Stimulated activated CD4-positive, alpha-beta T cell treated with anti-CD3 and anti-CD28 coated beads, TNF-alpha, amount 100 ng/mL, for 48 hours (primary cell): ENCODE measurements at regions not wholly inside any gene's neighbourhood (a gene's known extent, or its start where the extent isn't known, plus 50 kb on each side); places are given as distances from the start of the nearest gene placed in this dataset.
"Not testable (repeated sequence)": the region's sequence is repeated elsewhere in the genome, so short reads cannot be mapped to it uniquely, and the experiment has no call there.

Experiments
- DNase-seq, 3 donors: peaks; one replicate each; pipeline ENCODE4 v3.0.0-alpha.2; 2020; ENCODE audit warnings: low read depth in 3 of 3

DNA sequence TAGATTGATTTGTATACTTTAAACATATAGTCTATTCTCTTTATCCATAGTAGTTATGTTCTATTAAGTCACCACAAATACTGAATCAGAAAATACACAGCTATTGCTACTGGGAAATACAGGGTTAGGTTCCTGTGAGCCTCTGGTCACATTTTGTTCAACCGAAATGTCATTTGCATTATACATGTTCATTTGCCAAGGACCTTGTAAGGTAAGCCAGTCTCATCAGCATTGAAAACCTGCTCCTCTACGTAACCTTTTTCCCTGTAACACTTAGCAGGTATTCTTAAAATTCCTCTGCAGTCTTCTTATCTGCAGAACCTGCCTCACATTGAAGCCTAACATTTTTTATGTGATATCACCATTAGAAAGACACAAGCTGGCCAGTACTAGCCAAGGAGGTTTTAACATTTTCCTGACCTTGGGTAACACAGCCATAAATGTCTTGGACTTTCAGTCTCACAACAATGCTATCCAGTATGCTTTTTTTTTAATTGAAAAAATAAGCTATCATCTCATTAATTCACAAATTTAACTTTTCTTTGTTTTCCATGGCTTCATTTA, 765.7 kb upstream of the IGFBP7 start:
- DNase-seq: no peak

DNA sequence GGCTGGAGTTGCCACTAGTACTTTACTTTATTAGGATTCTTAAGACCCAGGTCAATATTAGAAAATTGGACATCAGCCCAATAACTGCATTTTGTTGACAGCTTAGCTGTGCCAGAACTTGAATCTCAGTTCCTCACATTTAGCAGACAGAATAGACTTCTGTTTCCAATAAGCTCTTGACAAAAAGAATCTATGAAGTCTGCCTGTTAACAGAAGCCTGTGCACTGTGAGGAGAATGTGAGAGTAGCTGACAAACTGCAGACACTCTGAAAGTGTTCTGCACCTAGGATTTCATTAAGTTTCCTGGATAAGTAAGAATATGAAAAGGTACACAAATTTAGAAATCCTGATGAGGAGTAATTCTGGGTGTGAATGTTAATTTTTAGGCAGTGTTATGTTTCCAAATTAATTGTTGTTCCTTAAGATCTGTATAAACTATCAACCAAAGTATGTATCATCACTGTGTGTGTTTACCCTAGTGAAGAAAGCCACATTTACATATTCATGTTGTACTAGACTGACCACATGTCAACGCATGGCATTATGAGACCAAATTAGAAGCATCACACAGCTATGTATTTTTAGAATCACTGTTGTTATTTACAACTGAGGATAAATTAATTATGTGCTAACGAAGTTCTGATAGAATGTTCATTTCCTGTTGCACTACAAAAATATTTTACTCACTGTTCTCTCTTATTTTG, 756.4 kb upstream of the IGFBP7 start:
- no peak for DNase-seq

- DNase-seq: no peak
Measured at GRCh38 chr4:57865264-57865663, 755.1 kb upstream of the IGFBP7 start.

- DNase-seq: no peak
Measured at GRCh38 chr4:57854748-57855147, 744.6 kb upstream of the IGFBP7 start.

DNA sequence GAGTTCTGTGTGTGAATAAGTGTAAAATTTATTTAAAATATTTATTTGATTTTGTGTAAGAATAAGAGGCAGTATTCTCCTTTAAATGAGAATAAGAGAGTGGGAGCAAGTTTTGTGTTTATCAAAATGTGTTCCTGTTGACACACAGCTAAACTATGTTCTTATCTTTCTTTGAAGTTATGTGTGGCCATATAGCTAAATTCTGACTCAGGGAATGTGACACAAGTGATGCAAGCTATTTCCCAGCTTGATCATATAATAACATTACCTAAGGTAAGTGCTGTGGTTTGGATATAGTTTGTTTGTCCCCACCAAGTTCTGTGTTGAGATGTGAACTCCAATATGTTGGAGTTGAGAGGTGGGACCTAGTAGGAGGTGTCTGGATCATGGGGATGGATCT, 740.0 kb upstream of the IGFBP7 start:
- no peak for DNase-seq

DNA sequence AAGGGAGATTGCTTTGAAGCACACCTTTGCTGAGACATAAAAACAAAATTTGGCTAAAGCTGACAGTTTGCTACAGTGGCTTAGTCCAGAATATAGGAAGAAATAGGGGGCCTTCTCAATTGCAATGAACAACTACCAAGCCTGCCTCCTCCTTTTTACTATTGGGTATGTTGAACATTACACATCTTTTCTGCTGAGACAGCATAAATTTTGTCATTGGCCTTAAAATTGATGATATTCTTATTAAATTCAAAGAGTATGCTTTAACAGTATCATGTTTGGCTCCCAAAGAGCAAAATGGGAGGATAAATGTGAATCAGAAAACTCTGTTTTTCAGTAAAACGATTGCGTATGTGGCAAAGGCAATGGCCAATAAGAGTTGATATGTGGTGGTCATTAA, 721.9 kb upstream of the IGFBP7 start:
- DNase-seq: no peak

GRCh38 chr4:57789666-57790065, 679.5 kb upstream of the IGFBP7 start:
- DNase-seq: no peak

GRCh38 chr4:57777876-57778275, 667.7 kb upstream of the IGFBP7 start:
- no peak for DNase-seq

DNA sequence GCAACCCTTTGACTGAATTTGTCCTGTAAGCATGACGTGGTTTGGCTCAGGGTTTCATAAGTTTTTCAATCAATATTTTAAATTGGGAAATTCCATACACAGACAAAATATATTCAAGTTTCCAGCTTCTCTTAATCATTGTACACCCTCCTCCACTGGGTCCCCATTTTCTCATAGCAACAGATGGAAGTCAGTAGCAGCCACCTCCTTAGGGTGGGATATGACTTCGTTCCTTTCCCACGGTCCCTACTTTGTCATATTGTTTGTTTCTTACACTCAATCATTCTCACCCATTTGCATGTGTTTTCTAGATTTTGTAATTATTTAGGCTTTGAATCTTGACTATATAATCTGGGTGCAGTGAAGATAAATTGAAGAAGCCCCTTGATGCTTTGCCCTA, 664.5 kb upstream of the IGFBP7 start:
- no peak for DNase-seq

- DNase-seq: no peak
Measured at GRCh38 chr4:57774171-57774570, 664.0 kb upstream of the IGFBP7 start.

DNA sequence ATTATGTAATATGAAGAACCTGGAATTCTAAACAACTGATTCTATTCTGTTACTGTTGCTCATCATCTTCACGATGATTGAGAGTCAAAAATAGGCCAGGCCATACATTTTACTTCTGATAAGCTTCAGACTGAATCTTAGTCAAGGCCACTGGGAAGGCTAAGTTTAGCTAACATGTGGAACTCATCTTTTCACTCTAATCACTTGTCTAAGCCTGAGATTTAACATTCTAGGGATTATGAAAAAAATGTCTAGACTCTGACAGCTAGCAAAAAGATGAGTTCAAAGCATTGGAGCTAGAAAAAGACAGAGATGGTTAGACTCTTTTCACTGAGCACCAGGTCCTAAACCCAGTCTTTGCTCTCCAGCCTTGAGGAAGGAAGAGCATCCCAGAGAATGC, 656.2 kb upstream of the IGFBP7 start:
- no peak for DNase-seq

DNA sequence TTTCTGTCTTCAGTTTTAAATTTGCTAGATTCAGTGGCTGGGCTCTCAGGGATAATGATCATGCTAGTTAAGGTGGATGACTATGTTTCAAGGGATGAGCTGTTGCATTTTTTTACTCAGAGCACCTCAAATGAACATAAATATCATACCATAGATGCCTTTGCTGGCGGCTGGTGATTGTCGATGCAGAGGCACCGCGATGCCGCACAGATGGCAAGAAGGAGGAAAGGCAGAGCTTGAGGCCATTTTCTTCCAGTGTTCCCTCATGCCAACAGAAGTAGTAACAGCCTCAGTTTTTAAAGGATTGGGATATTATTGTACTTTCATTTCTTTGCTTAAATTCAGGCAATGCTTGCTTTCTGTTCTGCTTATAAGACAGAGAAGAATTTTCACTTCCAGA, 654.7 kb upstream of the IGFBP7 start:
- DNase-seq: no peak

- DNase-seq: no peak
Measured at GRCh38 chr4:57763070-57763469, 652.9 kb upstream of the IGFBP7 start.

DNA sequence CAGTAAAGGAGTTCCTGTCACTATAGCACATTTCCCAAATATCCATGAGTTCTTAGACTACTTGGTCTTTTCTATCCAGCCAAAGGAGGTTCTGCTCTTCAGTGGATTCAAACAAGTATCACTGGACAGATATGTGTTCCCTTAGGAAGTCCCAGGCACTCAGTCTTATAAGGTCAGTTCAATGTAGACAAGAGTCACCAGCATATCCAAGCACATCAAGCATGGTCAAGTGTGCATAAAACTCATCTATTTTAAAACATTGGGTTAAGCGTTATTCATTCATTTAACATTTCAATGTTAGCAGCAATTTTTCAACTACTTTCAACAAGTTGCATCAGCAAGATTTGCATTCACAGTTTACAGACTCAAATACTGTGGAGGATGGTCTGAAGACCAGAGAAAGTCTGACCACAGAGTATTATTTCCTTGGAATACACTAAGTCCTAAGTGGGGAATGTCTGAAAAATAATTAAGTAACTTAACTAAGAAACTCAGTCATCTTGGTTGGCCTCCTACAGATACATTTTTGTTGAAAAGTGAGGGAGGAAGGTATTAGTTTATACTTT, 630.5 kb upstream of the IGFBP7 start:
- no peak for DNase-seq

- no peak for DNase-seq
Measured at GRCh38 chr4:57736781-57737180, 626.6 kb upstream of the IGFBP7 start.

DNA sequence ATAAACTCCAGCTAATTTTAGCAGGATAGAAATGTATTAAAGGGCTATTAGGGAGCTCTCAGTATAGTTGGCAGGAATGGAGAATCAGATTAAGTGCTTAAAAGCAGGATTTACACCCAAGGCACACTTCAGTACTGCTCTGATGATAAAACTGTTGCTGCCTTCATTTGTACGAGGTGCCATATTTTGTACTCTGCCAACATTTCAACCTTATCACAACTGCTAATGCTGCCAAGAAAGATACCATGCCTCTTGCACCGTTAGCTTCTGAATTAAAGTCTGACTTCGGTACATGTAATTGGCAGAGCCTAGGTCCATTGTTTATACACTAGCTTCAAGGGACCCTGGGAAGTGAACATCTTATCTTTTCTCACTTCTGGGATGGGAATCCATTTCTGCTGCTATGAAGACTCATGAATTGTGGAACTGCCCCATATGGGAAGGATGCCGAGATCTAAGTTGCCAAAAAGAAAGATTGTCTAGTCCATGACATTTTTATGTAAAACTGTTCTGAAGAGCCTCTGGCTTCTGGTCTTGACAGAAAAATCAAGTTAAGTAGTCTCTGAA, 624.0 kb upstream of the IGFBP7 start:
- no peak for DNase-seq

GRCh38 chr4:57729775-57730570, 619.8 kb upstream of the IGFBP7 start:
- not testable (repeated sequence) for DNase-seq

DNA sequence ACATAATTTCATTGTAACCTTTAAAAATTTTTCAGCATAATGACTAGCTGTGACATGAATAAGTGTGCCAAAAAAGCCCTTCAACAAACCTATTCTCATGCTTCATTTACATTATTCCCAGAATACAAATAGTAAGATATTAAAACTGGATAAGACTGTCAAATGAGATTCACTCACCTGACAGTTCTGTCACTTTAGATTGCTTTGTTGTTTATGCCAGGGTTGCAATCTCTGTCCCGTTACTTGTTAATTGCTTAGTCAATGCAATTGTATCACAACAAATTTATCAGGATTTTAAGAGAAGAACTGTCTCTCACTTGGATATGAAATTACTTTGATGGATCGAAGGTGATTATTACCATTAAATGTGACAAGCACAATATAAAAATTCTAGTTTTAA, 616.0 kb upstream of the IGFBP7 start:
- DNase-seq: no peak

GRCh38 chr4:57719456-57719855, 609.3 kb upstream of the IGFBP7 start:
- DNase-seq: no peak

- DNase-seq: not testable (repeated sequence)
Measured at GRCh38 chr4:57714313-57714712, 604.1 kb upstream of the IGFBP7 start.

GRCh38 chr4:57710053-57710452, 599.9 kb upstream of the IGFBP7 start:
- DNase-seq: no peak

DNA sequence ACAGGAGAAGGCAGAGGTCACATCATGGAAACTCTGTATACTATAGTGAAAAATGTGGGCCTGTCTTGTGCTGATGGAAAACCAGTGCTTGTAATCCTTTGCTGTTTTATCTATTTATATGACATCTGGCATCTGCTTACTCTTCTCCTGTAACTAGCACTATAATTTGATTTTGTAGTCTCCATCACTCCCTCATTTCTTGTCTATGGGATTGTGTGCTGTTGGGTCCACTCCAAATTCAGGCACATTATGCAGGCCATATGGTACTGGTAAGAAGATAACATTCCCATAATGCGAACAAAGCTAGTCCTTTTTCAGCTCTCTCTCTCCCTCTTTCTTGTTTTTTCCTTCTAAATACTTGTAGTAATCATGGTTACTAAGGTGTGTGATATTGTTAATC, 581.2 kb upstream of the IGFBP7 start:
- DNase-seq: no peak
